ENCODE measurements at regions not wholly inside any gene's neighbourhood (a gene's known extent, or its start where the extent isn't known, plus 50 kb on each side); places are given as distances from the start of the nearest gene placed in this dataset.
A peak's percentile ranks its signal among the peaks of the same experiment; 100 is the strongest.
"Not testable (repeated sequence)": the region's sequence is repeated elsewhere in the genome, so short reads cannot be mapped to it uniquely, and the experiment has no call there.

GRCh38 chr12:58681730-58682129 lies 238.6 kb downstream of the LRIG3 start:
- DNase-seq (ENCODE audit: low read depth), result no peak
- TF ChIP-seq, protein P1, sequence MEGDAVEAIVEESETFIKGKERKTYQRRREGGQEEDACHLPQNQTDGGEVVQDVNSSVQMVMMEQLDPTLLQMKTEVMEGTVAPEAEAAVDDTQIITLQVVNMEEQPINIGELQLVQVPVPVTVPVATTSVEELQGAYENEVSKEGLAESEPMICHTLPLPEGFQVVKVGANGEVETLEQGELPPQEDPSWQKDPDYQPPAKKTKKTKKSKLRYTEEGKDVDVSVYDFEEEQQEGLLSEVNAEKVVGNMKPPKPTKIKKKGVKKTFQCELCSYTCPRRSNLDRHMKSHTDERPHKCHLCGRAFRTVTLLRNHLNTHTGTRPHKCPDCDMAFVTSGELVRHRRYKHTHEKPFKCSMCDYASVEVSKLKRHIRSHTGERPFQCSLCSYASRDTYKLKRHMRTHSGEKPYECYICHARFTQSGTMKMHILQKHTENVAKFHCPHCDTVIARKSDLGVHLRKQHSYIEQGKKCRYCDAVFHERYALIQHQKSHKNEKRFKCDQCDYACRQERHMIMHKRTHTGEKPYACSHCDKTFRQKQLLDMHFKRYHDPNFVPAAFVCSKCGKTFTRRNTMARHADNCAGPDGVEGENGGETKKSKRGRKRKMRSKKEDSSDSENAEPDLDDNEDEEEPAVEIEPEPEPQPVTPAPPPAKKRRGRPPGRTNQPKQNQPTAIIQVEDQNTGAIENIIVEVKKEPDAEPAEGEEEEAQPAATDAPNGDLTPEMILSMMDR (conservative IDR thresholded peaks at IDR 0.05; ENCODE audit: low read depth, low read length), result no peak
- no peak overlapping the region for H3K4me3 ChIP-seq (ENCODE audit: low read depth, low read length)

GRCh38 chr12:58695263-58695662 lies 225.0 kb downstream of the LRIG3 start:
- H3K4me3 ChIP-seq (ENCODE audit: low read depth, low read length), result no peak overlapping the region
- DNase-seq (ENCODE audit: low read depth), result peak; percentile 16
- TF ChIP-seq, protein P1 (conservative IDR thresholded peaks at IDR 0.05; ENCODE audit: low read depth, low read length), result no peak

- DNase-seq (ENCODE audit: low read depth), result no peak
- H3K4me3 ChIP-seq (ENCODE audit: low read depth, low read length), result no peak overlapping the region
- TF ChIP-seq, protein P1 (conservative IDR thresholded peaks at IDR 0.05; ENCODE audit: low read depth, low read length), result no peak
These were observed 218.8 kb downstream of the LRIG3 start for GRCh38 chr12:58701536-58701935.

DNA sequence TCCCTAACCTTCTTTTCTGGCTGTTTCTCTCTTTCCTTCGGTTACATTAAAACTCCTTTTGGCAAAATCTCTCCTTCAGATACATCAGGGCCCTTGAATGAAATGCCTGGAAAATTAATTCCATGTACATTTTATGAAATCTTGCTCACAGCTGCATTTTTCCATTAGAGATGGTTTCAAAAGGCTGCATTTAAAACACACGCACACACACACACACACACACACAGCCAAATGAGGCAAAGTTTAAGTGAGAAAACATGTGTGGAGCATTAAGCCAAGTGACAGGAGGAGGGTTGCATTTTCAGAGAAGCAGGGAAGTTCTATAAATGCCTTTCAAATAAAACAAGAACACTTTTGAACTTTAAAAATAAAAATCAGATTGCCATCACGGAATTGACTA lies 216.4 kb downstream of the LRIG3 start:
- H3K4me3 ChIP-seq (ENCODE audit: low read depth, low read length), result no peak overlapping the region
- DNase-seq (ENCODE audit: low read depth), result peak; percentile 13
- TF ChIP-seq, protein P1 (conservative IDR thresholded peaks at IDR 0.05; ENCODE audit: low read depth, low read length), result no peak

DNA sequence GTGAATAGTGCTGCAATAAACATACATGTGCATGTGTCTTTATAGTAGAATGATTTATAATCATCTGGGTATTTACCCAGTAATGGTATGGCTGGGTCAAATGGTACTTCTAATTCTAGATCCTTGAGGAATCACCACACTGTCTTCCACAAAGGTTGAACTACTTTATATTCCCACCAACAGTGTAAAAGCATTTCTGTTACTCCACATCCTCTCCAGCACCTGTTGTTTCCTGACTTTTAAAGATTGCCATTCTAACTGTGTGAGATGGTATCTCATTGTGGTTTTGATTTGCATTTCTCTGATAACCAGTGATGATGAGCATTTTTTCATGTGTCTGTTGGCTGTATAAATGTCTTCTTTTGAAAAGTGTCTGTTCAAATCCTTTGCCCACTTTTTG lies 215.5 kb downstream of the LRIG3 start:
- DNase-seq (ENCODE audit: low read depth); H3K4me3 ChIP-seq (ENCODE audit: low read depth, low read length): not testable (repeated sequence)

- DNase-seq (ENCODE audit: low read depth), result no peak
- no peak overlapping the region for H3K4me3 ChIP-seq (ENCODE audit: low read depth, low read length)
- TF ChIP-seq, protein P1 (conservative IDR thresholded peaks at IDR 0.05; ENCODE audit: low read depth, low read length), result no peak
These were observed 209.4 kb downstream of the LRIG3 start for GRCh38 chr12:58710901-58711300.

DNA sequence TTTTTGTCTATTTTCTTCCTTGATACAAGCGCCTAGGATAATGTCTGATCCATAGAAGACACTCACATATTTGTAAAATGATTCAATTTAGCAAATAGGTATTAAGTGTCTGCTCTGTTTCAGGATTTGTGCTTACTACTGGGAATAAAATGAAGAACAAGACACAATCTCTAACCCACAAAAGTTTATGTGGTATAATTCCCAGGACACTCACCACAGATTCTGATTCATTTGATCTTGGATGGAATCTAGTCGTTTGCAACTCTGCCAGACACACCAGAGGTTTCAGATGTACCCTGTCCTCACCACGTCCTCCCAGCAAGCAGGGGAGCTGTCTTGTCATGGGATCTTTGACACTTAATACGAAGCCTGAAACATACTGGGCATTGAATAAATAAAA lies 208.3 kb downstream of the LRIG3 start:
- DNase-seq (ENCODE audit: low read depth), result peak; percentile 42
- no peak overlapping the region for H3K4me3 ChIP-seq (ENCODE audit: low read depth, low read length)
- TF ChIP-seq, protein P1 (conservative IDR thresholded peaks at IDR 0.05; ENCODE audit: low read depth, low read length), result no peak

DNA sequence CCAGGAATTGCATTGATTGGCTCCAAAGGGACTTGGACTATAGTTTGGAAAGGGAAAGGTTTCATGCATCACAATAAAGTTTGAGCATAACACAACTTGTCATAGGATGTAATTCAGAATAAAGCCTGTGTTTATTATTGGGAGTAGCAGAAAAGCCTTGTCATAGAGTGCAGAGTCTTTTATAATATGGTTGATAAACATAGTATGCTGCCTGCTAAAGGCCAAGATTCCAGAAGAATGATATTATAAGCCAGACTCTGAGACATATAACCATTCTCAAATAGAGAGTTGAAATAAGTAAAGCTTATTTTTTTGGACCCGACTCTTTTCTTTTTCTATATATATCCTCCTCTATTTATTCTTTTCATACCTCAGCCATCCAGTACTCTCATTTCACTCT lies 207.3 kb downstream of the LRIG3 start:
- no peak overlapping the region for H3K4me3 ChIP-seq (ENCODE audit: low read depth, low read length)
- no peak for DNase-seq (ENCODE audit: low read depth)
- TF ChIP-seq, protein P1 (conservative IDR thresholded peaks at IDR 0.05; ENCODE audit: low read depth, low read length), result no peak
